ENCODE measurements at regions not wholly inside any gene's neighbourhood (a gene's known extent, or its start where the extent isn't known, plus 50 kb on each side); places are given as distances from the start of the nearest gene placed in this dataset.
"Not testable (repeated sequence)": the region's sequence is repeated elsewhere in the genome, so short reads cannot be mapped to it uniquely, and the experiment has no call there.

DNA sequence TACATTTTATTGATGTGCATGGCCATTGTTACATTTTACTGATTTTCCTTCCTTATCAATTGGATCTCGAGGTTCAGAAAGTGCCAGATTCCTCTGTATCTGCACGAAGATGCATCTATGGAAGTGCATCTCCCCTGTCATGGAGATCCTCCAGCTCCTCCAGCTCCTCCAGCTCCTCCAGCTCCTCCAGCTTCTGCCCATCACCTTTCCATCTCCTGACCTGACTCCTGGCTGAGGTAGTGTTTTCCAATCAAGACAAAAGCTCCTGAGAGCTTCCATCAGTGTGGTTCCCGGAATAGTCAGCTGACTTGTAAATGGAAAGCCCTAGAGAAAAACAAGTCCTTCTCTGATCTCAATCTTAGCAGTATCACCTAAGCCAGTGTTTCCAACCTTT, 90.8 kb upstream of the KLF6 start:
- TF ChIP-seq, protein P1, sequence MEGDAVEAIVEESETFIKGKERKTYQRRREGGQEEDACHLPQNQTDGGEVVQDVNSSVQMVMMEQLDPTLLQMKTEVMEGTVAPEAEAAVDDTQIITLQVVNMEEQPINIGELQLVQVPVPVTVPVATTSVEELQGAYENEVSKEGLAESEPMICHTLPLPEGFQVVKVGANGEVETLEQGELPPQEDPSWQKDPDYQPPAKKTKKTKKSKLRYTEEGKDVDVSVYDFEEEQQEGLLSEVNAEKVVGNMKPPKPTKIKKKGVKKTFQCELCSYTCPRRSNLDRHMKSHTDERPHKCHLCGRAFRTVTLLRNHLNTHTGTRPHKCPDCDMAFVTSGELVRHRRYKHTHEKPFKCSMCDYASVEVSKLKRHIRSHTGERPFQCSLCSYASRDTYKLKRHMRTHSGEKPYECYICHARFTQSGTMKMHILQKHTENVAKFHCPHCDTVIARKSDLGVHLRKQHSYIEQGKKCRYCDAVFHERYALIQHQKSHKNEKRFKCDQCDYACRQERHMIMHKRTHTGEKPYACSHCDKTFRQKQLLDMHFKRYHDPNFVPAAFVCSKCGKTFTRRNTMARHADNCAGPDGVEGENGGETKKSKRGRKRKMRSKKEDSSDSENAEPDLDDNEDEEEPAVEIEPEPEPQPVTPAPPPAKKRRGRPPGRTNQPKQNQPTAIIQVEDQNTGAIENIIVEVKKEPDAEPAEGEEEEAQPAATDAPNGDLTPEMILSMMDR (IDR thresholded peaks at IDR 0.05), result no peak
- peak overlapping the region in 2 of 10 donors; percentile 25 to 76 for H3K27ac ChIP-seq

DNA sequence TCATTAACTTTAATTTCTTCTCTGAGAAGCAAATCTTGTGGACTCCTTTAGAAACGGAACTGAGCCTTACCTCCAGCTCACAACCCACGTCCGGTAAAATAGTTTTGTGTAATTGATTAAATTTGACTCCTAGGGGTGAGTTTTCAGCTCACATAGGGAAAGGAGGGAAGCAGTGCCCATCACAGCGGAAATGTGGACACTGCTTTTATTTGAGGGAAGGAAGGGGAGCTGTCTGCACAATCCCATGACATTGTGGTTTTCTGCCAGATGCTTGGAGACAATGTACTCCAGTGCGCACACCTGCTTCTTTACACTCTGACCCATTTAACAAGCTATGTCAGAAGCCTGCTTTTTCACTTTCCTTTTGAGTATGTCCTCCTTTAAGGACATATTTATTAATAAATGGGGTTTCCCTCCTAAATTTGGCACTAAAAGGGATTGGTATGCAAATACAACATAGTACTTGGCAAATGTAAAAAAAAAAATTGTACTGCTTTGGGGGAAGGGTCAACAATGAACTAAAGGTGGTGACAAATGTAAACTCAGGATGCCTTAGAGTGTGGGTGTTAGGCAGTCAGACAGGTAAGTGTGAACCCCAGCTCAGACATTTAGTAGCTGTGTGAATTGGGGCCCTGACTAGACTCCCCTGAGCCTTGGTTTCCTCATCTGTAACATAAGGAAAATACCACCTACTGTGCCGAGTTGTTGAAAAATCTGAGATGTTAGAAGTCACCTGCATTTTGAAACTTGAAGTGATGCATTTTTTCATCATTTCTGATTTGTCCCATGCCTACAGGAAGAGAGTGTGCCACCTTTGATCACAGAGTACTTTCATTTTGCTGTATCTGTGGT, 90.2 kb upstream of the KLF6 start:
- TF ChIP-seq, protein P1 (IDR thresholded peaks at IDR 0.05), result no peak
- intact Hi-C loops (cut with DNase I), result no loop called here
- H3K27ac ChIP-seq, result peak overlapping the region in 5 of 10 donors; percentile 25 to 76 (median 57)
- no peaks in the 10 kb centered on the region for H3K9me3 ChIP-seq
- peak in 1 of 2 donors; percentile 26 for DNase-seq
- peak in 7 of 8 donors; percentile 48 to 78 (median 60) for ATAC-seq
- no peaks in the 10 kb centered on the region for H3K36me3 ChIP-seq
- H3K4me3 ChIP-seq, result no peak overlapping the region
- peaks cover 0 to 53% (median 11%) of the 10 kb centered on the region in 9 donors for H3K4me1 ChIP-seq
- 70 to 77% methylated on average over 6 of the region's 6 CpGs for WGBS, 2 donors
- H3K27me3 ChIP-seq, result no peaks in the 10 kb centered on the region

More for the DNA sequence above, 90.8 kb upstream of the KLF6 start:
- Histone ChIP-seq H3K27me3 (no peaks in the 10 kb centered on the region), H3K4me3 (no peak overlapping the region), H3K4me1 (peaks cover 0 to 53% (median 11%) of the 10 kb centered on the region in 9 donors), H3K9me3 (no peaks in the 10 kb centered on the region), H3K36me3 (no peaks in the 10 kb centered on the region)
- no peak for ATAC-seq
- WGBS, 2 donors, result 89 to 90% methylated on average over 3 of the region's 3 CpGs
- DNase-seq, result no peak
- intact Hi-C loops (cut with DNase I), result no loop called here

DNA sequence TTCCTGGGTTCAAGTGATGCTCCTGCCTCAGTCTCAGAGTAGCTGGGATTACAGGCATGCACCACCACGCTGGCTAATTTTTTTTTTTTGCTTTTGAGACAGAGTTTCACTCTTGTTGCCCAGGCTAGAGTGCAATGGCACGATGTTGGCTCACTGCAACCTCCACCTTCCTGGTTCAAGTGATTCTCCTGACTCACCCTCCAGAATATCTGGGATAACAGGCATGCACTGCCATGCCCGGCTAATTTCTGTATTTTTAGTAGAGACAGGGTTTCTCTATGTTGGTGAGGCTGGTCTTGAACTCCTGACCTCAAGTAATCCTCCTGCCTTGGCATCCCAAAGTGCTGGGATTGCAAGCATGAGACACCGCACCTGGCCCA, 89.6 kb upstream of the KLF6 start:
- DNase-seq; ATAC-seq; H3K4me3 ChIP-seq; H3K27me3 ChIP-seq; H3K36me3 ChIP-seq; H3K9me3 ChIP-seq; intact Hi-C loops (cut with DNase I): not testable (repeated sequence)
- H3K4me1 ChIP-seq, result peaks cover 0 to 53% (median 11%) of the 10 kb centered on the region in 9 donors
- H3K27ac ChIP-seq, result peak overlapping the region in 8 of 10 donors; percentile 15 to 76 (median 36)
- whole genome bisulfite sequencing, 2 donors, result 86 to 87% methylated on average over 4 of the region's 4 CpGs

GRCh38 chr10:3873728-3874461, 88.9 kb upstream of the KLF6 start:
- Histone ChIP-seq H3K36me3 (no peaks in the 10 kb centered on the region), H3K9me3 (no peaks in the 10 kb centered on the region), H3K27ac (peak overlapping the region in 7 of 10 donors; percentile 16 to 76 (median 44)), H3K4me1 (peaks cover 0 to 59% (median 11%) of the 10 kb centered on the region in 9 donors), H3K27me3 (no peaks in the 10 kb centered on the region), H3K4me3 (no peak overlapping the region)
- peak in 7 of 8 donors; percentile 68 to 83 (median 76) for ATAC-seq
- WGBS, 2 donors, result 57 to 65% methylated on average over 7 of the region's 7 CpGs
- TF ChIP-seq, protein P1 (IDR thresholded peaks at IDR 0.05), result no peak
- intact Hi-C loops (cut with DNase I), result no loop called here
- peak in 1 of 2 donors; percentile 31 for DNase-seq
